H9 (cell line): ENCODE measurements at regions not wholly inside any gene's neighbourhood (a gene's known extent, or its start where the extent isn't known, plus 50 kb on each side); places are given as distances from the start of the nearest gene placed in this dataset.

Experiments used
- DNase-seq: peaks from one replicate; pipeline ENCODE4 v3.0.0-alpha.2; 2017
- H2AFZ ChIP-seq: one replicate; pipeline ENCODE4 v1.6.1; 2013; ENCODE audit warnings: mild to moderate bottlenecking, low read length, control low read depth, moderate library complexity
- H2AK5ac ChIP-seq: 2 replicates; pipeline ENCODE4 v1.6.1; 2013; ENCODE audit warnings: low read length, control low read depth, mixed read lengths; ENCODE audit not compliant: insufficient read length
- H2BK120ac ChIP-seq: one replicate; pipeline ENCODE4 v1.6.1; 2013; ENCODE audit warnings: low read depth, mild to moderate bottlenecking, low read length, control low read depth, inconsistent platforms; ENCODE audit not compliant: poor library complexity, severe bottlenecking
- H2BK12ac ChIP-seq: 2 replicates; pipeline ENCODE4 v1.6.1; 2013; ENCODE audit warnings: low read length, control low read depth, mixed read lengths, low read depth; ENCODE audit not compliant: insufficient read length
- H2BK15ac ChIP-seq: 2 replicates; pipeline ENCODE4 v1.6.1; 2013; ENCODE audit warnings: low read depth, low read length, control low read depth
- H2BK20ac ChIP-seq: one replicate; pipeline ENCODE4 v1.6.1; 2013; ENCODE audit warnings: low read depth, mild to moderate bottlenecking, low read length, control low read depth, inconsistent platforms; ENCODE audit not compliant: poor library complexity, severe bottlenecking
- H2BK5ac ChIP-seq: 2 replicates; pipeline ENCODE4 v1.6.1; 2013; ENCODE audit warnings: low read length, control low read depth, mixed read lengths; ENCODE audit not compliant: insufficient read length
- H3K14ac ChIP-seq: 2 replicates; pipeline ENCODE4 v1.6.1; 2013; ENCODE audit warnings: low read length, control low read depth; ENCODE audit not compliant: insufficient read depth
- H3K18ac ChIP-seq: 2 replicates; pipeline ENCODE4 v1.6.1; 2013; ENCODE audit warnings: low read depth, mild to moderate bottlenecking, mixed read lengths, low read length, control low read depth; ENCODE audit not compliant: insufficient read length
- H3K23ac ChIP-seq: 2 replicates; pipeline ENCODE4 v1.6.1; 2013; ENCODE audit warnings: low read length, control low read depth, mixed read lengths, low read depth; ENCODE audit not compliant: insufficient read length
- H3K23me2 ChIP-seq: 2 replicates; pipeline ENCODE4 v1.6.1; 2013; ENCODE audit warnings: low read depth, mild to moderate bottlenecking, mixed read lengths, low read length, control low read depth; ENCODE audit not compliant: insufficient read length, poor library complexity, severe bottlenecking
- H3K27ac ChIP-seq: 2 replicates; pipeline ENCODE4 v1.5.1; 2013; ENCODE audit warnings: low read length, control low read depth, mixed read lengths, low read depth; ENCODE audit not compliant: insufficient read length
- H3K27me3 ChIP-seq: 2 replicates; pipeline ENCODE4 v1.6.1; 2013; ENCODE audit warnings: low read length, control low read depth, inconsistent platforms; ENCODE audit not compliant: insufficient read depth
- H3K4ac ChIP-seq: 2 replicates; pipeline ENCODE4 v1.6.1; 2013; ENCODE audit warnings: low read depth, mild to moderate bottlenecking, control low read depth, inconsistent platforms, low read length, moderate library complexity
- H3K4me1 ChIP-seq: 2 replicates; pipeline ENCODE4 v1.6.1; 2013; ENCODE audit warnings: low read length, control low read depth, inconsistent platforms; ENCODE audit not compliant: insufficient read depth
- H3K4me2 ChIP-seq: 2 replicates; pipeline ENCODE4 v1.6.1; 2013; ENCODE audit warnings: low read length, control low read depth, mixed read lengths; ENCODE audit not compliant: insufficient read length, insufficient read depth
- H3K56ac ChIP-seq: 2 replicates; pipeline ENCODE4 v1.6.1; 2013; ENCODE audit warnings: low read depth, mild to moderate bottlenecking, mixed read lengths, low read length, control low read depth; ENCODE audit not compliant: insufficient read length
- H3K79me1 ChIP-seq: 2 replicates; pipeline ENCODE4 v1.6.1; 2013; ENCODE audit warnings: low read depth, mild to moderate bottlenecking, moderate library complexity, low read length, control low read depth, inconsistent platforms; ENCODE audit not compliant: insufficient read depth, poor library complexity, severe bottlenecking
- H3K79me2 ChIP-seq: 2 replicates; pipeline ENCODE4 v1.6.1; 2013; ENCODE audit warnings: low read length, control low read depth, inconsistent platforms; ENCODE audit not compliant: insufficient read depth
- H3K9ac ChIP-seq: 2 replicates; pipeline ENCODE4 v1.6.1; 2013; ENCODE audit warnings: low read length, control low read depth, mixed read lengths; ENCODE audit not compliant: insufficient read length; ENCODE audit errors: extremely low read depth
- H3K9me3 ChIP-seq: one replicate; pipeline ENCODE4 v1.6.1; 2013; ENCODE audit warnings: low read depth, low read length, inconsistent platforms; ENCODE audit not compliant: control insufficient read depth
- H3T11ph ChIP-seq: one replicate; pipeline ENCODE4 v1.6.1; 2013; ENCODE audit warnings: mild to moderate bottlenecking, low read length, control low read depth, inconsistent platforms
- H4K20me1 ChIP-seq: one replicate; pipeline ENCODE4 v1.6.1; 2013; ENCODE audit not compliant: control insufficient read depth, insufficient read length, insufficient read depth
- H4K5ac ChIP-seq: 2 replicates; pipeline ENCODE4 v1.6.1; 2013; ENCODE audit warnings: low read depth, mild to moderate bottlenecking, mixed read lengths, low read length, control low read depth; ENCODE audit not compliant: insufficient read length
- H4K8ac ChIP-seq: replicated peaks from 2 replicates; pipeline ENCODE4 v1.6.1; 2013; ENCODE audit warnings: low read length, control low read depth, mixed read lengths, low read depth; ENCODE audit not compliant: insufficient read length
- H4K91ac ChIP-seq: 2 replicates; pipeline ENCODE4 v1.6.1; 2013; ENCODE audit warnings: low read depth, mild to moderate bottlenecking, moderate library complexity, mixed read lengths, low read length, control low read depth; ENCODE audit not compliant: insufficient read length
- H3K27ac Mint-ChIP-seq, 3 experiments: 2 replicates in 2 of 3; 3 replicates in 1 of 3; pipeline ENCODE4 v1.8.0; 2020 to 2021; ENCODE audit warnings: mixed read lengths in 3 of 3, mild to moderate bottlenecking in 1 of 3, moderate library complexity in 1 of 3
- H3K27me3 Mint-ChIP-seq: 2 replicates; pipeline ENCODE4 v1.8.0; 2021; ENCODE audit warnings: low read depth, mild to moderate bottlenecking, moderate library complexity, mixed read lengths
- H3K36me3 Mint-ChIP-seq, 3 experiments: 2 replicates in 2 of 3; 3 replicates in 1 of 3; pipeline ENCODE4 v1.8.0; 2020 to 2021; ENCODE audit warnings: low read depth in 3 of 3, mixed read lengths in 3 of 3; ENCODE audit not compliant: insufficient read depth in 1 of 3
- H3K4me1 Mint-ChIP-seq, 2 experiments: 2 replicates each; pipeline ENCODE4 v1.8.0; 2020; ENCODE audit warnings: mixed read lengths in 2 of 2
- H3K4me3 Mint-ChIP-seq, 2 experiments: 2 replicates in 1 of 2; 3 replicates in 1 of 2; pipeline ENCODE4 v1.8.0; 2020 to 2021; ENCODE audit warnings: mild to moderate bottlenecking in 2 of 2, mixed read lengths in 2 of 2, moderate library complexity in 1 of 2
- H3K9me3 Mint-ChIP-seq, 2 experiments: 2 replicates in 1 of 2; 3 replicates in 1 of 2; pipeline ENCODE4 v1.8.0; 2020; ENCODE audit warnings: mild to moderate bottlenecking in 2 of 2, mixed read lengths in 2 of 2, moderate library complexity in 1 of 2
- WGBS: extraction: QIAGEN DNeasy Blood & Tissue Kit; methylation state at CpG from one replicate; pipeline ENCODE4 v1.1.7; 2013; ENCODE audit warnings: missing lambda C conversion rate, low lambda C conversion rate, mixed read lengths; ENCODE audit not compliant: insufficient read length; ENCODE audit errors: extremely low coverage; 5-methylcytosine and 5-hydroxymethylcytosine counted together
- TF ChIP-seq, protein P1 (sequence below): fragments of 200-600 bp; sonication (generic); conservative IDR thresholded peaks from 3 replicates; pipeline ENCODE4 v1.8.0; 2021; ENCODE audit warnings: antibody characterized with exemption, mild to moderate bottlenecking

DNA sequence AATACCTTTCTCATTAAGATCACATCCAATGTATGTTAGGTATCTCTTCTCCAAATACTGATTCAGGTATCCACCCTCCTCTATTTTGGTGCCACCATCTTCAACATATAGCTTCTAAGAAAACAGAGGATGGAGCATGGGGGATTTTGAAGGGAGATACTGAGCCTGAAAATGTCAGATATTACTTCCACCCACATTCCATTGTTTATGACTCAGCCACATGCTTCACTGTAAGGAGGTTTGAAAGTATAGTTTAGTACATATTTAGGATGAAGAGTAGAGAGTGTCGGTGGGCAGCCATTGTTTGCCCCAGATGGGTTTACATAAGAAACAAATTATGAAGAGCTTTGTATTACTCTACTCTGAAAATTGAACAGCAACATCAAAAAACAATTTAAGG, 286.7 kb downstream of the TFAP2B start:
- no peak overlapping the region for H2BK5ac ChIP-seq
- no peak overlapping the region for H3K14ac ChIP-seq
- no peak overlapping the region for H3K9ac ChIP-seq
- no peaks in the 10 kb centered on the region for H3K4me1 ChIP-seq
- Mint-ChIP-seq H3K27ac (no peak overlapping the region), H3K4me1 (no peaks in the 10 kb centered on the region), H3K27me3 (peaks cover 2% of the 10 kb centered on the region), H3K4me3 (no peak overlapping the region), H3K36me3 (no peaks in the 10 kb centered on the region), H3K9me3 (peaks cover 0 to 2% of the 10 kb centered on the region in 2 experiments; a peak in 1 of 5 replicates)
- H3K23me2 ChIP-seq = no peaks in the 10 kb centered on the region
- H3K9me3 ChIP-seq = no peaks in the 10 kb centered on the region
- WGBS = no CpG with 5 or more reads among the region's 1 CpG
- TF ChIP-seq, protein P1, sequence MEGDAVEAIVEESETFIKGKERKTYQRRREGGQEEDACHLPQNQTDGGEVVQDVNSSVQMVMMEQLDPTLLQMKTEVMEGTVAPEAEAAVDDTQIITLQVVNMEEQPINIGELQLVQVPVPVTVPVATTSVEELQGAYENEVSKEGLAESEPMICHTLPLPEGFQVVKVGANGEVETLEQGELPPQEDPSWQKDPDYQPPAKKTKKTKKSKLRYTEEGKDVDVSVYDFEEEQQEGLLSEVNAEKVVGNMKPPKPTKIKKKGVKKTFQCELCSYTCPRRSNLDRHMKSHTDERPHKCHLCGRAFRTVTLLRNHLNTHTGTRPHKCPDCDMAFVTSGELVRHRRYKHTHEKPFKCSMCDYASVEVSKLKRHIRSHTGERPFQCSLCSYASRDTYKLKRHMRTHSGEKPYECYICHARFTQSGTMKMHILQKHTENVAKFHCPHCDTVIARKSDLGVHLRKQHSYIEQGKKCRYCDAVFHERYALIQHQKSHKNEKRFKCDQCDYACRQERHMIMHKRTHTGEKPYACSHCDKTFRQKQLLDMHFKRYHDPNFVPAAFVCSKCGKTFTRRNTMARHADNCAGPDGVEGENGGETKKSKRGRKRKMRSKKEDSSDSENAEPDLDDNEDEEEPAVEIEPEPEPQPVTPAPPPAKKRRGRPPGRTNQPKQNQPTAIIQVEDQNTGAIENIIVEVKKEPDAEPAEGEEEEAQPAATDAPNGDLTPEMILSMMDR = no peak
- no peak overlapping the region for H2BK20ac ChIP-seq
- DNase-seq = no peak
- no peak overlapping the region for H2BK12ac ChIP-seq
- no peak overlapping the region for H3K56ac ChIP-seq
- no peak overlapping the region for H2BK120ac ChIP-seq
- no peak overlapping the region for H3K18ac ChIP-seq
- H2BK15ac ChIP-seq = no peak overlapping the region
- no peaks in the 10 kb centered on the region for H3K27me3 ChIP-seq
- H3T11ph ChIP-seq = no peak overlapping the region
- H4K20me1 ChIP-seq = no peaks in the 10 kb centered on the region
- no peak overlapping the region for H3K23ac ChIP-seq
- H4K91ac ChIP-seq = no peak overlapping the region
- H2AK5ac ChIP-seq = no peak overlapping the region
- no peak overlapping the region for H3K27ac ChIP-seq
- no peak overlapping the region for H2AFZ ChIP-seq
- no peak overlapping the region for H4K8ac ChIP-seq
- no peak overlapping the region for H3K4ac ChIP-seq
- H3K4me2 ChIP-seq = no peak overlapping the region
- H3K79me1 ChIP-seq = no peaks in the 10 kb centered on the region
- no peak overlapping the region for H4K5ac ChIP-seq
- H3K79me2 ChIP-seq = no peaks in the 10 kb centered on the region
